ENCODE measurements at regions not wholly inside any gene's neighbourhood (a gene's known extent, or its start where the extent isn't known, plus 50 kb on each side); places are given as distances from the start of the nearest gene placed in this dataset.
"Not testable (repeated sequence)": the region's sequence is repeated elsewhere in the genome, so short reads cannot be mapped to it uniquely, and the experiment has no call there.

DNA sequence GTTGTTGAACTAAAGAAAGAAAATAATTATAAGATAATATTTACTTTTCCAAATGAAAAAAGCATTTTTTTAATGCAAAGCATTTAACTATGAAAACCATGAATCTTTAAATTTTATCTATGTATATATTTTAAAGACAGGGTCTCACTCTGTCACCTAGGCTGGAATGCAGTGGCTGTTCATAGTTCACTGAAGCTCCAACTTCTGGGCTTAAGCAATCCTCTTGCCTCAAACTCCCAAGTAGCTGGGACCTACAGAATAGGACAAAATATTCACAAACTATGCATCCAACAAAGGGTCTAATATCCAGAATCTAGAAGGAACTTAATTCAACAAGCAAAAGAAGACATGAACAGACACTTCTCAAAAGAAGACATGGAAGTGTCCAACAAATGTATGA lies 55.9 kb upstream of the ALB start:
- no peak for DNase-seq (ENCODE audit: low read depth in 2 of 3, low spot score in 2 of 3)

DNA sequence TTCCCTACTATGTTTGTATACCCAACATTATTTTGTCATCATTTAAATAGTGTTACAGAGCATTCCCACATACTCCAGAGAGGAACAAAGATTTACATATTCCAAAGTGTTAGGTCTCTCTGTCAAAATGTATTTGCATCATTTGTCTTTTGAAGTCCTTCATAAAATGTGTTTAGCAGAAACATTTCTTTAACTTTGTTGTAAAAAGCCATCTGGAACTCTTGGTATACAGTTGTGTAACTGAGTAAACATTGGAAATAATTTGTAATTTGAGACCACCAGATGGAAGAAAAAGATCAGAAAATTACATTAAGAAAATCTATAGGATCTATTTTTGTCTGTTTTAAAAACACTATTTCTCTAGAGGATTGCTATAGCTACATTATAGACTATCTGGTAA lies 56.6 kb upstream of the ALB start:
- DNase-seq (ENCODE audit: low read depth in 2 of 3, low spot score in 2 of 3), result no peak

DNA sequence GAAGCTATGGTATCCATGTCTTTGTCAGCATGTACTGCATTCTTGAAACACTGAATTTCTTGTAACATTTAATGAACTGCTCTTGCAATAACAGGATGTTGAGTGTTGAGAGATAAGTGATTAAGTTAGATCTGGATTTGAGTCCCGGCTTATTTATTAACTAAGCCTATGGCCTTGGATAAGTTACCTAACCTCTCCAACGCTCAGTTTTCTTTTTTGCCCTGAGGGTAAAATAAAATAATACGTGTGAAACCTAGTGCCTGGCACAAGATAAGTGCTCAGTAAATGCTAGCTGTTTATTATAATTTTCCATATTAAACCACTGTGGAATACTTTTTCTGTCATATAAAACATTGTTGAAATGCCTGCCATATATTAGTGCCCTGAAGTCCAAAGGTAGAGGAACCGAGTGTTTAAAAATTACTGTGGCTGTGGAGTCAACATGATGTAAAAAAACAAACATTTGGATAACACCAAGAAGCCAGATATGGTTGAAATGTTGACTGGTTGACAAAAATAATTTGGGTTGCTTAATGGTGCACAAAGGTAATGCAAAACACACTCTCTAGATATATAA lies 58.6 kb upstream of the ALB start:
- DNase-seq (ENCODE audit: low read depth in 2 of 3, low spot score in 2 of 3), result no peak

DNA sequence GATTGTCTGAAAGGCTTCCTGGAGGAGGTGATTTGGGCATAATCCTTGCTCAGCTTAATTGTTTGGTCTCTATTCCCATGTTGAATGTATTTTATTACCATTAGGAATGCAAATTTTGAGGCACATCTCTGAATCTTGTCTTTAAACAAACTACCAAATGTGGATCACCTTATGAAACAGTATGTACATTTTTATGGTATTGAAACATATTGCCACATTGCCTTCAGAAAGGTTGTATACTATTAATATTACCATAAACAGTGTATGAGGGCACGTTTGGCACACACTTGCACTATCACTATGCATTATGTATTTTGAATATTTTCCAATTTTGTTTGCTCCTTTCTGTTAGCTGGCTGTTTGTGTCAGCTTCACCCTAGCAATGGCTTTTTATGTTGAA lies 60.0 kb upstream of the ALB start:
- no peak for DNase-seq (ENCODE audit: low read depth in 2 of 3, low spot score in 2 of 3)

DNA sequence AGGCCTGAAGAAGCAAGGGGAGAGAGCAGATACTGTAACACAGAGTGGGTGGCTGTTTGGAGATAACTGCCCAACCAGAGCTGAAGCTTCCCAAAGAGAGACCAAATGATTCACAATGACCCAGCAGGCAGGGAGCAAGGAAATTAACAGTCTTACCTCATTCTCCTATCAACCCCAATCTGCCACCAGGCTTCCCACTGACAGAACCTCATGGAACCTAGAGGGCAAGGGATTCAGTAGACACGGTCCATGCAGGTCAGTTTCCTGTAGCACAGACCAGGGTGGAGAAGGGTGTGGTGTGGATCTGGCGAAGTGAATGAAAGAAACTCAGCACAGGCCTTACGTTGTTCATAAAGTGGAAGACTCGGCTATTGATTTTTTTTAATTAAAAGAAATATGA lies 60.7 kb upstream of the ALB start:
- no peak for DNase-seq (ENCODE audit: low read depth in 2 of 3, low spot score in 2 of 3)

DNA sequence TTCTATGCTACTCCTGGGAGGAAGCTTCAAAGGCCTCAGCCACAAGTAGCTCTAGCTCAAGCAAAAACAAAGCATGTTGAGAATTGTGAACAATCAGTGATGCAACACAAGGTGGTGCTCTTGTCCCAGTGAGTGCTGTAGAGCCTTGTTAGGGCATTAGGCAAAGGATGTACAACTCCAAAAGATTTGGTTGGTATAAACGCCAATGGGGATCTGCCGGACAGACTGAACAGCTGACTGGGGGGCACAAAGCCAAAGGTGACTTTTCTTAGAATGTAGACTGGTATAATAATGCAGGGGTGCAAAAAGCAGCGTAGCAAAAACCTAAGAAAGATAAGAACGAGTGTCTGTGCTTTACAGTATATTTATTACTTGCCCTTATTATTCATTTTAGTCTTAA lies 62.6 kb upstream of the ALB start:
- DNase-seq (ENCODE audit: low read depth in 2 of 3, low spot score in 2 of 3), result peak in 2 of 3 donors; percentile 5 to 42

DNA sequence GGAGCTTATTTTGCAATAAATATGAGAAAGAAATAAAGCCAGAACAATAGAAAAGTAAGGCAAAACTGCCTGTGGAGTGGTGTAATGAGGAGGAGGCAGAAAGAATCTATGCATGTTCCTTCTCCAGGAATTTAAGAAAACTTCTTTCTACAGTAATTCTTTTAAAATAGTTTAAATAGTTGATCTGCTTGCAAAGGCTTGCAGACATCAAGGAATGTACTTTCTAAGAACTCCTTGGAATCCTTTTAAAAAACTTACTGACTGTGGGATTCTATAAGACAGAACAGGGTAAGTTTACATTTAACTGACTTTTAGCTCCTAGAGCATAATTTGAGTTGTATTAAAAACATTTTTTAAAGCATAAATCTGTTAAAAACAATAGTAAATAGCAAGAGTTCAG lies 63.2 kb upstream of the ALB start:
- no peak for DNase-seq (ENCODE audit: low read depth in 2 of 3, low spot score in 2 of 3)

DNA sequence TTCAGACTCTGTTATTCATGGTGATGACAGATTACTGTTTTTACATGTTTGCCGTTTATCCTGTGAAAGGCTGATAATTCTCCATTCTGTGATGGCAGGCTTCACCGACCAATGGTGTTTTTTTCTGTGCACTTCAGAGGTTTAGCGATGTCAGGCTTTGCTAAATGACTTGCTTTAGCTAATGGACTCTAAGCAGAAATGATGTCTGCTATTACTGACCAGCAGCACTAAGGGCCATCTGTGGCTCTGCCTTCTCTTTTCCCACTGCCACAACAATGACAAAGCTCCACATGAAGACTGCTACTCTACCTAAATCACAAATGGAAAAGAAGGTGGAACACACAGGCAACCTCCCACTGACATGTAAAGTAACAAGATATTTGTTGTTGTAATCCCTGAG lies 68.4 kb upstream of the ALB start:
- no peak for DNase-seq (ENCODE audit: low read depth in 2 of 3, low spot score in 2 of 3)

DNA sequence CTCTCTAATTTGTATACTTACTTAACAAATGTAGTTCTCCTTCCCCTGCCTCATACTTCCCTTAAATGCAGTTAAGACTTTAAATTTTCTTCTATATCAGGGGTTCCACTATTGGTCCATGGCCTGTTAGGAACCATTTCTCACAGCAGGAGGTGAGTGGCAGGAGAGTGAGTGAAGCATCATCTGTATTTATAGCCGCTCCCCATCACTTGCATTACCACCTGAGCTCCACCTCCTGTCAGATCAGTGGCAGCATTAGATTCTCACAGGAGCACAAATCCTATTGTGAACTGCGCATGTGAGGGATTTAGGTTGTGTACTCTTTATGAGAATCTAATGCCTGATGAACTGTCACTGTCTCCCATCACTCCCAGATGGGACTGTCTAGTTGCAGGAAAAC lies 72.1 kb upstream of the ALB start:
- DNase-seq (ENCODE audit: low read depth in 2 of 3, low spot score in 2 of 3), result not testable (repeated sequence)

DNA sequence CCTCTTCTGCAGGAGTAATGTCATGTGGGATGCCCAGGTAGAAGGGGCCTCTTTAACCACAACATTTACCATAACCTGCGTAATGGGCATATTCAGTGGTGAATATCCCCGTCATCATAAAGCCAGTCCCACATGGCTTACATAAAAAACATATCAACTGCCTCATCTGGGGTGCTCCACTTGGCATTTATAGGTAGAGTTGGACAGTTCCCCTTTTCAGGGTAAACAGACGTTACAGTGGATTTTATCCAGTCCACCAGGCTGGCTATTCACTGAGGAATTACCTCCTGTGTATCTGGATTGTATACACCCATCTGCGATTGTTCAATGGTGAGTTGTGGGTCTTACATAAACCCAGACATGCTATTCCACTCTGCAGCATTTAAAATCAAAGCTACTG lies 70.7 kb upstream of the ANKRD17 start:
- DNase-seq (ENCODE audit: low read depth in 2 of 3, low spot score in 2 of 3), result no peak

DNA sequence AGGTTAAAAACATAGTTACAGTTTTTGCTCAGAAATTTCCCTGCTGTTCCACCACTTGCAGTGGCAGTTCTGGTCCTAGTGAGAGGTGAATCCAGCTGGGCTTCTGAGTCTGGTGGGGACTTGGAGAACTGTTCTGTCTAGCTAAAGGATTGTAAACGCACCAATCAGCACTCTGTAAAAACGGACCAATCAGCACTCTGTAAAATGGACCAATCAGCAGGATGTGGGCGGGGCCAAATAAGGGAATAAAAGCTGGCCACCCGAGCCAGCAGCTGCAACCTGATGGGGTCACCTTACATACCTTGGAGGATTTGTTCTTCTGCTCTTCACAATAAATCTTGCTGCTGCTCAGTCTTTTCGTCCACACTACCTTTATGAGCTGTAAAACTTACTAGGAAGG lies 67.2 kb upstream of the ANKRD17 start:
- DNase-seq (ENCODE audit: low read depth in 2 of 3, low spot score in 2 of 3), result not testable (repeated sequence)

DNA sequence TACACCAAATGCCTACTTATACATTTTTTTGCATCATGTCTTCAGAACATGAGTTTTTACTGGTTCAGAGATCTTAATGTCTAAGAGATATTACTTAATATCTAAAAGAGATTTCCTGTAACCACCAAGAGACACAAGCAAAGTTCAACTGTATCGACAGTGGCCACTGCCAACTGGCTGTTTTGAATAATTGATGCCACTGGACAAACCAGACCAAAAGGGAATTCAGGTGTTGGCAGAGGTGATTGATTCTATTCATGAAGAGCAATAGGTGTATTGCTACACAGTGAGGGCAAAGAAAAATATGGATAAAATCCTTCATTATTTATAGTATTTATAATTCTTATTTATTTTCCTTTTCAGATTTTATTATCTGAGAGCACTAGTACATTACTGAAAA lies 58.5 kb upstream of the ANKRD17 start:
- DNase-seq (ENCODE audit: low read depth in 2 of 3, low spot score in 2 of 3), result no peak

DNA sequence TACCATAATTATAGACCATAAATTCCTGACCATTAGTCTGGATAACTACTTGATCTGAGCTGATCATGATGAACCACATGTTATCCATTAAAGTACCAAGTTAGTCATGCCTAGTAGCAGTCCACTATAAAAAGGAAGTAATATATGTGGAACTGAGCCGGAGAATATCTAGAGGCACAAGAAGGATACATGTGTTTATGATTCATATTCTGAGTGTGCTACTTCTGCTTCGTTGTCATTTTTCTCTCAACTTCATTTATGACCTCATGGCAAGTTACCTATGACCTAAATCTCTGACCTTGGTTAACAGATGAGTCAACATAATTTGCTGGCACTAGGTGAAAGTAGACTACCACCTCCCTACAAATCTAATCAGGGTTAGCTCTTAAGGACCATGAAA lies 56.5 kb upstream of the ANKRD17 start:
- peak in 2 of 3 donors; percentile 7 to 19 for DNase-seq (ENCODE audit: low read depth in 2 of 3, low spot score in 2 of 3)

DNA sequence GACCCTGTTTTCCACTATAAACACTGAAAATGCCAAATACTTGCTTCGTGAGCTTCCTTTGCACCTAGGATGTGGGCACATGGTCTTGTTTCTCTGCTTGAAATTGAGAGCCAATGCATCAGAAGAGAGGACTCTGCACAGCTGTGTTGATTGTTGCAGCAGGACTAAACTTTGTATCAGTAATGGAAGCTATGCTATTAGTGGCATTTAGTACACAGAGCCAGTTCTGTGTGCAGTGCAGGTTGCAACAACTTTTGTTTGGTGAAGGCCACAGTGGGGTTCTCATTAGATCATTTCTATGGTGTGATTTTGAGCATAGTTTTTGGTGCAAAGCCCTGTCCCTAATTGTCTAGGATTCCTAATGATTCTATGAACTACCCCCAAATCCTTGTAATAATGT lies 54.4 kb upstream of the ANKRD17 start:
- DNase-seq (ENCODE audit: low read depth in 2 of 3, low spot score in 2 of 3), result no peak

DNA sequence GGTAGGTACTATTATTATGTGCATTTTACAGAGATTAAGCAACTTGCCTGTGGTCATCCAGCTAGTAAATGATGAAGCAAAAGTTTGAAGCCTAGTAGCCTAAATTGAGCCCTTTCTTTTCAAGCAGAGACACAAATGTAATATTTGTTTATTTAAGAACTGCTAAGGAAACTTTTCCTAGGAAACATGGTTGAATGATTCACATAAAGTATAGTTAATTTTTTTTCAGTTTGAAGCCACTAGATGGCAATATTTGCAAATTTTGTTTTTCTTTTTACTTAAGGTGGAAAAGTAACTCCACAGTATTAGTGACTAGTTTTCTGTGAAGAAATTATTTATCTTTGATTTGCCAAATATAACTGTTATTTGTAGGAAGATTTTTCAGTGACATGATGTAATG lies 52.8 kb upstream of the ANKRD17 start:
- peak in 2 of 3 donors; percentile 7 to 29 for DNase-seq (ENCODE audit: low read depth in 2 of 3, low spot score in 2 of 3)

DNA sequence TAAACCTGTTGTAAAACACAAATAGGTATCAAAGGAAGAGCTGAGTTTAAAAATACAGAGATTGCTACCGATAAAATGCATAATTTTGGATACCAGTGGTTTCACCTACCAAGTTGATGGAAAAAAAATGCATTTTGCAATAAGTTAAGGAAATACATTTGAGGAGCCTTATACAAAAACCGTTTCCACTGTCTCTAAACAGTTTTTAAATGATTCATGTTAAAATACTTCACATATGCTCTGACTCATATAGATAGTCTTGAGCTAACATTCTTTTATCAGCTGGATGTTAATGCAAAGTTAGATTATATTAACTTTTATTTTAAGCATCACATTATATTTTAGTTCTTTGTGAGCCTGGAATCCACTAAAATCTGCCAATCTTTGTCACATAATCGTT lies 50.6 kb upstream of the ANKRD17 start:
- DNase-seq (ENCODE audit: low read depth in 2 of 3, low spot score in 2 of 3), result no peak
